ENCODE measurements at regions not wholly inside any gene's neighbourhood (a gene's known extent, or its start where the extent isn't known, plus 50 kb on each side); places are given as distances from the start of the nearest gene placed in this dataset.

GRCh38 chr2:499726-500125, 177.5 kb downstream of the TMEM18 start:
- Histone ChIP-seq H3K27ac (ENCODE audit: low read length) (no peak overlapping the region), H3K4me2 (ENCODE audit: low read length) (no peak overlapping the region), H3K4me3 (ENCODE audit: low read length) (no peak overlapping the region), H3K9me2 (replicated peaks; ENCODE audit: low read length) (no peaks in the 10 kb centered on the region), H3K9me3 (ENCODE audit: low read length) (no peaks in the 10 kb centered on the region), H3K4me1 (ENCODE audit: insufficient read depth, low read length) (no peaks in the 10 kb centered on the region), H3K27me3 (ENCODE audit: low read length) (peaks cover 68% of the 10 kb centered on the region), H3K9ac (ENCODE audit: low read length) (no peak overlapping the region), H3K36me3 (ENCODE audit: low read depth, low read length) (no peaks in the 10 kb centered on the region), H3F3A (ENCODE audit: low read length, unreplicated experiment) (no peaks in the 10 kb centered on the region), H2AFZ (ENCODE audit: low read length) (no peak overlapping the region), H4K20me1 (ENCODE audit: low read length) (no peaks in the 10 kb centered on the region), H3K79me2 (ENCODE audit: low read length) (no peaks in the 10 kb centered on the region)
- intact Hi-C loops (cut with micrococcal nuclease) = no loop called here
- POLR2A ChIA-PET (ENCODE audit: unreplicated experiment) = no interaction called here
- ATAC-seq (no peak), DNase-seq (no peak)
- CTCF ChIA-PET = no interaction called here
- no peak for TF ChIP-seq EZH2 (IDR thresholded peaks at IDR 0.05; ENCODE audit: low read length, unreplicated experiment)
- TF ChIP-seq EZH2phosphoT487 (IDR thresholded peaks at IDR 0.05; ENCODE audit: borderline replicate concordance, low read length) = no peak
- no peak for TF ChIP-seq CTCF (conservative IDR thresholded peaks at IDR 0.05; ENCODE audit: low read depth, low read length)
- no TSS peak for BruUV-seq (replicated peaks)

DNA sequence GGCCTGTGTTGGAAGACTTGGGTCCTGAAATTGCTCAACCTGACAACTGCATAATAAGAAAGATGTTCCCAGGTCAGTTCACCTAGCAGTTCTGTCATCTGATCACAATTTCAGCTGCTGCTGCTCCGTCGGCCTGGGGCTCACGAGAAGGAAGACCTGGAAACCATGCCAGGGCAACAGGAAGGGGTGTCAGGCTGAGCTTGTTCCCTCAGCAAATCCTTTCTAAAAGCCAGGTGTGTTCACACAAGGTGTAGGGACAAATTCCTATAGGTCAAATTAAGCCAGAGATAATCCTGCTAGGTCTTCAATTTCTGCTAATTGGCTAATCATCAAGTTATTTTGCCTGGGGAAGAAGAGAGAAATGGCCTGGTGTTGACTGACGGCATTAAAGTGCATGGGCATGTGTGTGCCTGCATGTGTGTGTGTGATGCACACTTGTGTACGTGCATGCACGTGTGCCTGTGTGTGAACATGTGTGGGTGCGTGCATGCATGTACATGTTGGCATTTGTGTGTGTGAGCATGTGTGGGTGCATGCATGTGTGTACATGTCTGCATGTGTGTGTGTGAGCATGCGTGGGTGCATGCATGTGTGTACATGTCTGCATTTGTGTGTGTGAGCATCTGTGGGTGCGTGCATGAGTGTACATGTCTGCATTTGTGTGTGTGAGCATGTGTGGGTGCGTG, 178.6 kb downstream of the TMEM18 start:
- Histone ChIP-seq H3K36me3 (ENCODE audit: low read depth, low read length) (no peaks in the 10 kb centered on the region), H3K9ac (ENCODE audit: low read length) (no peak overlapping the region), H3K4me3 (ENCODE audit: low read length) (no peak overlapping the region), H3K27me3 (ENCODE audit: low read length) (peaks cover 62% of the 10 kb centered on the region), H3F3A (ENCODE audit: low read length, unreplicated experiment) (no peaks in the 10 kb centered on the region), H3K4me1 (ENCODE audit: insufficient read depth, low read length) (no peaks in the 10 kb centered on the region), H3K4me2 (ENCODE audit: low read length) (no peak overlapping the region), H3K79me2 (ENCODE audit: low read length) (no peaks in the 10 kb centered on the region), H2AFZ (ENCODE audit: low read length) (no peak overlapping the region), H4K20me1 (ENCODE audit: low read length) (no peaks in the 10 kb centered on the region), H3K9me2 (replicated peaks; ENCODE audit: low read length) (no peaks in the 10 kb centered on the region), H3K9me3 (ENCODE audit: low read length) (no peaks in the 10 kb centered on the region), H3K27ac (ENCODE audit: low read length) (no peak overlapping the region)
- POLR2A ChIA-PET (ENCODE audit: unreplicated experiment) = no interaction called here
- no peak for DNase-seq
- no peak for ATAC-seq
- CTCF ChIA-PET = no interaction called here
- TF ChIP-seq EZH2phosphoT487 (IDR thresholded peaks at IDR 0.05; ENCODE audit: borderline replicate concordance, low read length) (no peak), EZH2 (IDR thresholded peaks at IDR 0.05; ENCODE audit: low read length, unreplicated experiment) (no peak), CTCF (conservative IDR thresholded peaks at IDR 0.05; ENCODE audit: low read depth, low read length) (no peak)
- intact Hi-C loops (cut with micrococcal nuclease) = no loop called here
- no TSS peak for BruUV-seq (replicated peaks)

DNA sequence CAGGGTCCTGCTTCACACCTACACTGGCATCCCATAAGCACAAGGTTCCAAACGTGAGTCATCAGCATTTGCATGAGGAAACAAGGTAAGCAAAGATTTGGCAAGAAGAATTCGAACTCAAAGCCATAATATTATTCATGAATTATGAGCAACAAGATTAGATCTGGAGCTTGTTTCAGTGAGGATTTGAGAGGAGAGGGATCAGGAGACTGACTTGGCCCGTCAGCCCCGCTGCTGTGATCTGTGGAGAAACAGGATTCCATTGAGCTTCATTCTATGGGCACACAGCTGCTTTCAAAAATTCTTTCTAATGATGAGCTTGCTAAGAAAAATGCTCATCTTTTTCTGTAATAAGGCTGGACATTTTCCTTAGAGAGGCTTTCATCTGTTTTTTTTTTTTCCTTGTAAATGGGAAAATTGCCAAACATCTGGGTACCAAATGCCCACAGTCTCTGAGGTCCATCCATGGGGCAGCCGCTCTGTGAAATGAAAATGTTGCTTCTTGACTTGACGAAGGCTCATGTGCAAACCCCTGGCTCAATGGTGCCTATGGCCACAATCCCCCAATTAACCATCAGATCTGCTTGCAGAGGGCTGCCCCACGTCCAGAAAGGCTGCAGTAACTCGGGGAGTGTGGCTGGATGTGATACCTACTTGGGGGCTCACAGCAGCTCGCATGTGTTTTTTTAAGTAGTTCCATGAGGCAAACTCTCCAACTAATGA, 179.3 kb downstream of the TMEM18 start:
- Histone ChIP-seq H3K9ac (ENCODE audit: low read length) (no peak overlapping the region), H3F3A (ENCODE audit: low read length, unreplicated experiment) (no peaks in the 10 kb centered on the region), H3K4me1 (ENCODE audit: insufficient read depth, low read length) (no peaks in the 10 kb centered on the region), H3K9me2 (replicated peaks; ENCODE audit: low read length) (no peaks in the 10 kb centered on the region), H3K27ac (ENCODE audit: low read length) (no peak overlapping the region), H3K79me2 (ENCODE audit: low read length) (no peaks in the 10 kb centered on the region), H3K4me2 (ENCODE audit: low read length) (no peak overlapping the region), H3K27me3 (ENCODE audit: low read length) (peaks cover 61% of the 10 kb centered on the region), H2AFZ (ENCODE audit: low read length) (no peak overlapping the region), H4K20me1 (ENCODE audit: low read length) (no peaks in the 10 kb centered on the region), H3K4me3 (ENCODE audit: low read length) (no peak overlapping the region), H3K36me3 (ENCODE audit: low read depth, low read length) (no peaks in the 10 kb centered on the region), H3K9me3 (ENCODE audit: low read length) (no peaks in the 10 kb centered on the region)
- intact Hi-C loops (cut with micrococcal nuclease) = no loop called here
- ChIA-PET POLR2A (ENCODE audit: unreplicated experiment) (no interaction called here), CTCF (no interaction called here)
- no peak for DNase-seq
- no TSS peak for BruUV-seq (replicated peaks)
- TF ChIP-seq CTCF (conservative IDR thresholded peaks at IDR 0.05; ENCODE audit: low read depth, low read length) (no peak), EZH2 (IDR thresholded peaks at IDR 0.05; ENCODE audit: low read length, unreplicated experiment) (no peak), EZH2phosphoT487 (IDR thresholded peaks at IDR 0.05; ENCODE audit: borderline replicate concordance, low read length) (no peak)
- ATAC-seq = no peak

All from PC-3 (cell line).